Tibial nerve (tissue), 3 donors: ENCODE measurements at regions not wholly inside any gene's neighbourhood (a gene's known extent, or its start where the extent isn't known, plus 50 kb on each side); places are given as distances from the start of the nearest gene placed in this dataset.

Experiments
- POLR2A ChIP-seq, 2 donors: fragments of 450-650 bp; IDR thresholded peaks; one replicate each; pipeline ENCODE4 v1.6.1; 2017; ENCODE audit warnings: antibody characterized with exemption in 2 of 2, mild to moderate bottlenecking in 2 of 2, moderate library complexity in 2 of 2
- TF ChIP-seq, protein P1 (sequence below), 5 experiments: fragments of 200-600 bp in 3 of 5; fragments of 450-650 bp in 2 of 5; sonication (generic) in 3 of 5; IDR thresholded peaks; one replicate each; pipeline ENCODE4 v1.5.1; 2016 to 2019; ENCODE audit warnings: antibody characterized with exemption in 5 of 5, mild to moderate bottlenecking in 3 of 5, moderate library complexity in 2 of 5

DNA sequence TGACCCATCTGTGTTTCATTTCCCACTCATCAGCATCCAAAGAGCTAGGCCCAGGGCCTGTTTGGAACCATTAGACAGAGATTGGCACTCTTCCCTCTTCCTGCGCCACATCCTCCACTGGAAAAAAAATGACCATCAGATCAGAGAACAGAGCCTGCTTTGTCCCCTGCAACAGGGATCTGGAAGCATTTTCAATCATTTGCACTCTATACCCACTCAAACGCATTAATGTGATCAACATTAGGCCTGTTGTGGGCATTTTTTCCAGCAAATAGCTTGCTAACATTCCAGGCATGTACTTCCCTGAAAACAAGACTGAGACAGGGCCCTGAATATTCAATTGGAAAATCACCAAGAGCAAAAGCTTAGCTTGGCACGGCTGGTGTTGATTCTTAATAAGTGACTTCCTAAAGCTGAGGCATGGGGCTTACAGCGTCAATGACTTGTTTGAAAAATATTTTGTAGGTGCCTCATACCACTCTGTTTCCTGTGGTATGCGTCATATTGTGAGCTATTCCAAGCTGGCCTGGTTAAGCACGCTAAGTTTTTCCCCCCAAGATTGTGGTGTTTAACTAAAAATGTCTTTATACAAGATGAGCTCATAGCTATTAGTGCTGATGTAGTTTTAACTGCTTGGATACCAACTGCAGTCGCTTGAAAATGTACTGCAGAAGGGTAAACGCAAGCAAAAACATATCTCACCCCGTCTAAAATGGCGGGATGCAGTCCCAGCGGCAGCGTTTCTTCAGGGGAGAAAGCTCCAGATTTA, 404.4 kb downstream of the SPRY2 start:
- TF ChIP-seq, protein P1, sequence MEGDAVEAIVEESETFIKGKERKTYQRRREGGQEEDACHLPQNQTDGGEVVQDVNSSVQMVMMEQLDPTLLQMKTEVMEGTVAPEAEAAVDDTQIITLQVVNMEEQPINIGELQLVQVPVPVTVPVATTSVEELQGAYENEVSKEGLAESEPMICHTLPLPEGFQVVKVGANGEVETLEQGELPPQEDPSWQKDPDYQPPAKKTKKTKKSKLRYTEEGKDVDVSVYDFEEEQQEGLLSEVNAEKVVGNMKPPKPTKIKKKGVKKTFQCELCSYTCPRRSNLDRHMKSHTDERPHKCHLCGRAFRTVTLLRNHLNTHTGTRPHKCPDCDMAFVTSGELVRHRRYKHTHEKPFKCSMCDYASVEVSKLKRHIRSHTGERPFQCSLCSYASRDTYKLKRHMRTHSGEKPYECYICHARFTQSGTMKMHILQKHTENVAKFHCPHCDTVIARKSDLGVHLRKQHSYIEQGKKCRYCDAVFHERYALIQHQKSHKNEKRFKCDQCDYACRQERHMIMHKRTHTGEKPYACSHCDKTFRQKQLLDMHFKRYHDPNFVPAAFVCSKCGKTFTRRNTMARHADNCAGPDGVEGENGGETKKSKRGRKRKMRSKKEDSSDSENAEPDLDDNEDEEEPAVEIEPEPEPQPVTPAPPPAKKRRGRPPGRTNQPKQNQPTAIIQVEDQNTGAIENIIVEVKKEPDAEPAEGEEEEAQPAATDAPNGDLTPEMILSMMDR (IDR thresholded peaks at IDR 0.05), result no peak
- TF ChIP-seq POLR2A (IDR thresholded peaks at IDR 0.05), result no peak
